Astrocyte of the hippocampus (primary cell): ENCODE measurements at regions not wholly inside any gene's neighbourhood (a gene's known extent, or its start where the extent isn't known, plus 50 kb on each side); places are given as distances from the start of the nearest gene placed in this dataset.

Experiments used
- DNase-seq: peaks from one replicate; pipeline ENCODE4 v3.0.0; 2011; ENCODE audit warnings: low read depth, low spot score

GRCh38 chr10:56623064-56623463 is 262.0 kb upstream of the ZWINT start:
- no peak for DNase-seq

GRCh38 chr10:56622335-56622973 is 261.4 kb upstream of the ZWINT start:
- DNase-seq = no peak

- no peak for DNase-seq
Measured at GRCh38 chr10:56606202-56606601, 245.1 kb upstream of the ZWINT start.

- DNase-seq = peak; percentile 2
Measured at GRCh38 chr10:56605051-56605450, 244.0 kb upstream of the ZWINT start.

GRCh38 chr10:56604624-56605023 is 243.6 kb upstream of the ZWINT start:
- no peak for DNase-seq

- no peak for DNase-seq
Measured at GRCh38 chr10:56599201-56599600, 238.1 kb upstream of the ZWINT start.

GRCh38 chr10:56596257-56596656 is 235.2 kb upstream of the ZWINT start:
- no peak for DNase-seq

DNA sequence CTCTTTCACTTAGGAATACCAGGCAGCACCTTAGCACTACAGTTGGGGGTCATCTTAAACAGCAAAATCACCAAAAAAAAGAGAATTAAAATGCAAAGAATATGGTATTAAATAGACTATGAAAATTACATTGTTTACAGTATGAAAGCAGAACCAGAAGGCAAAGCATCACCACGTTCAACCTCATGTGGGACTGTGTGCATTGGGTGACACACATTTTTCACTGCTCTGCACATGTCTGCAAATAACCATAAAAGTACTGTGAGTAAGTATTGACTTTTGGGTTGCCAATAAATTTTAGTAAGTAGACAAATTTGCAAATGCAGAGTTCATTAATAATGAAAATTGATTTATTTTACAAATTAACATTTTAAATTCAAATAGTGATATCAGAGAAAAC is 232.1 kb upstream of the ZWINT start:
- DNase-seq = no peak

DNA sequence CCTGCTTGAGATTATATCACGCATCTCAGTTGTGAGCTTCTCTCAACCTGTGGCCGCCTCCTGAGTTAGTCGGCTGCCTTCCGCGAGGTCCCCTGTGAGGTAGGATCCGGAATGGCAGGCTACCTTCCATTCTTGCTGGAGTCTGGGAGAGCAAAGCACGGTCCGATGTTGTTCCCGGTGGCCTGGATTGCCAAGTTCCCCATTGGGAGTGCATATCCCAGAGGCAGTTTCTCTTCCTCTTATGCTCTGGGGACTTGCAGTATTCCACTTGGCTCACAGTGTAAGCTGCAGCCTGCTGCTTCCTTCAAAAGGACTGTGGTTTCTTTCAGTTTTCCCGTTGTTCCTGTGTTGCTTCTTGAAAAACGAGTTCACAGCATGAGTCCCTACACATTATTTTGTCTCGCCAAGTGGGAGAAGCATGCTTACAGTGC is 225.4 kb upstream of the ZWINT start:
- DNase-seq = peak; percentile 1

- no peak for DNase-seq
Measured at GRCh38 chr10:56585447-56586171, 224.6 kb upstream of the ZWINT start.

- no peak for DNase-seq
Measured at GRCh38 chr10:56583316-56583715, 222.3 kb upstream of the ZWINT start.

GRCh38 chr10:56567580-56567979 is 206.5 kb upstream of the ZWINT start:
- DNase-seq = no peak

DNA sequence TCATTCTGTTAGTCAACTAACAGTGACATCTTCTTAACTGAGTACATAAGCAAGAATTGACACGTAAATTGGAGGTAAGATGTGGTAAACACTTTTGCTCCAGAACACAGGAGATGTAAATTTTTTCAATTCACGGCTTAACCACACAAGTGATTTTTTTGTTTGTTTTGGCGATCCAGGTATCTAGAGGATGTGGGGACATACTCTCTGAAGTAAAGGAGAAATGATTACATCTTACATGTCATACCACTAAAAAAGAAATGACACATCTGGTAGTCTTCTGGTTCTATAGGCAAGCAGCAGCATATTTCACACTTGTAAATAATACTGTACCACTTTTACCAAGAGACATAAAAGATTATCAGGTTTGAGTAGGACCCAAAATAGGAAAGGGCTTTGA is 200.3 kb upstream of the ZWINT start:
- DNase-seq = no peak

GRCh38 chr10:56551037-56551436 is 190.0 kb upstream of the ZWINT start:
- no peak for DNase-seq

- peak; percentile 2 for DNase-seq
Measured at GRCh38 chr10:56547163-56547562, 186.1 kb upstream of the ZWINT start.

DNA sequence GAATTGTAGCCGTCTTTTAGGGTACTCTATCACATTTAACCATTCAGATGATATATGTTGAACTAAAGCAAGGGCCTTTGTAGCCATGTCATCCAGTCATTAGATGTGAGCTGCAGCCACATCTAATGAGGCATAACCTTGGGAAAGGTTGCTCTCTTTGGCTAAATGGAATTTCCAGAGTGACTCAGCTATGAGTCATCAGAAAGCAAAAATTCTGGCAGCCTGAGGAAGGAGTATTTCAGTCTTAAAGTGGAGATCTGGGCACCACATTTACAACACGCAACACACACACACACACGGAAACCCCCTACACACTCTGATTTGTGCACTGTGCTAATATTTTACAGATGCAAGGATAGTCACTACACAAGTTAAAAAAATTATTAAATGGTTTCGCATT is 176.9 kb upstream of the ZWINT start:
- DNase-seq = peak; percentile 93

DNA sequence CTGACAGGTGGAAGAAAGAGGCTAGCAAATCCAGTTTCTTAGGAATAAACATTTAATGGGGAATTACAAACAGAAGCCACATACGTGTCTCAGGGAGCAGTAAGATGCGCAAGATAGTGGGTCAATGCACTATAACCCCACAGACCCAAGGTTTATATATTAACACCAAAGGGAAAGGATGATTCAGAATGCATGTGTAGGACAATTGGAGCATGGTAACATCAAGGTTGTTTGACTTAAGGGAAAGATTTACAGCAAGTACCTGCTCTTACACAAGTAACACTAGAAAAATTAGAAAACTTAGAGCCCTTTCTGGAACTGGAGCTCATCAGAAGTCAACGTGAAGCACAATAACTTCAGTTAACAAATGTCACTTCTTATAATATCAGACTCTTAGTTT is 161.1 kb upstream of the ZWINT start:
- no peak for DNase-seq

- no peak for DNase-seq
Measured at GRCh38 chr10:56508562-56508961, 147.5 kb upstream of the ZWINT start.

DNA sequence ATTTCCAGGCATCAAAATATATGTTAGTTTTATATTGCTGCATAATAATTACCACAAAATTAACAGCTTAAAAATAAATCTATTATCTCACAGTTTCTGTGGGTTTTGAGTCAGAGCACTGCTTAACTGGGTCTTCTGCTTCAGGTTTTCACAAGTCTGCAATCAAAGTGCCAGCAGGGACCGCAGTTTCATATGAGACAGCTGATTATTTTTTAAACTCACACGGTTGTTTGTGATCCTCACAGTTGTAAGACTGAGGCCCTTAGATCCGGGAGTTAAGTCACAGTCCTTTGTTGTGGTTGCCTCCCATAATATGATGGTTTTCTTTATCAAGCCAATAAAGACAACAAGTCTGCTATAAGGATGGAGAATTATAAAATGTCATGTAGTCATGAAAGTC is 146.0 kb upstream of the ZWINT start:
- no peak for DNase-seq

DNA sequence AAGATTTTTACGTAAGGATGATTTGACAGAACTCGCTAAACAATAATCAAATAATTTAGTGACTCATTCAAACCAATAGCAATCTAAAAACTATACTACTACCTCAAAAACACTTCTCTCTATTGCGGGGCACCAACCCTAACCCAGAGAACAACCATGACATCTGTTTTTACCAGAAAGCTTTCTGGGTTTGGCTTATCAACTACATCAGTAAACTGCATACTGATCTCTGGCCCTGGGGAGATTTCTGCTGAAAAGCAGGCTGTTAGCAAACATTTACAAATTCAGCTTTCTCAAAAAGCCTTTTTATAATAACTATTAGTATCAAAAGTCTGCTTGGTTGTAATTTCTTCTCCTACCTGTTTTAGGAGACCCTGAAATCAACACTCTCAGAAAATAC is 144.5 kb upstream of the ZWINT start:
- no peak for DNase-seq

GRCh38 chr10:56496186-56496486 is 135.1 kb upstream of the ZWINT start:
- DNase-seq = no peak

- no peak for DNase-seq
Measured at GRCh38 chr10:56487746-56488145, 126.7 kb upstream of the ZWINT start.

GRCh38 chr10:56481521-56482091 is 120.5 kb upstream of the ZWINT start:
- no peak for DNase-seq
